CD4-positive, alpha-beta memory T cell (primary cell): ENCODE measurements at regions not wholly inside any gene's neighbourhood (a gene's known extent, or its start where the extent isn't known, plus 50 kb on each side); places are given as distances from the start of the nearest gene placed in this dataset.

ENCODE experiments used
- CTCF ChIA-PET: fragments of 350-600 bp; sonication (Branson Sonifier 250); formaldehyde crosslinking; loops from one replicate; lab custom pipeline; 2021; ENCODE audit warnings: inconsistent platforms; ENCODE audit not compliant: partially characterized antibody; lab: Charles Lee
- POLR2A ChIA-PET: fragments of 350-600 bp; sonication (Branson Sonifier 250); formaldehyde crosslinking; loops from one replicate; lab custom pipeline; 2021; ENCODE audit not compliant: partially characterized antibody; lab: Charles Lee
- DNase-seq, 5 donors: peaks; one replicate each; pipeline versions ENCODE4 v3.0.0 to v3.0.0-alpha.2; 2020 to 2022; ENCODE audit warnings: mixed read lengths in 1 of 5
- H3K27ac ChIP-seq: one replicate; pipeline ENCODE4 v1.7.0; 2013; ENCODE audit warnings: low read depth, low read length
- H3K27me3 ChIP-seq: 2 replicates; pipeline ENCODE4 v1.7.0; 2013; ENCODE audit warnings: mild to moderate bottlenecking, low read length, moderate library complexity; ENCODE audit not compliant: insufficient read depth
- H3K36me3 ChIP-seq: 2 replicates; pipeline ENCODE4 v1.7.0; 2013; ENCODE audit warnings: mild to moderate bottlenecking, low read length, moderate library complexity; ENCODE audit not compliant: insufficient read depth
- H3K4me1 ChIP-seq: 2 replicates; pipeline ENCODE4 v1.7.0; 2013; ENCODE audit warnings: mild to moderate bottlenecking, low read length, moderate library complexity; ENCODE audit not compliant: insufficient read depth
- H3K4me3 ChIP-seq, 2 donors: one replicate each; pipeline ENCODE4 v1.7.0; 2013; ENCODE audit warnings: low read length in 2 of 2, mild to moderate bottlenecking in 1 of 2
- H3K9me3 ChIP-seq, 2 donors: one replicate each; pipeline ENCODE4 v1.7.0; 2013; ENCODE audit warnings: low read length in 2 of 2, control low read depth in 1 of 2; ENCODE audit not compliant: control insufficient read depth in 1 of 2
- H3K27ac Mint-ChIP-seq, 7 donors: one replicate each; pipeline ENCODE4 v1.8.0; 2020 to 2021; ENCODE audit warnings: mixed read lengths in 7 of 7, mild to moderate bottlenecking in 6 of 7, inconsistent platforms in 3 of 7, moderate library complexity in 3 of 7
- H3K27me3 Mint-ChIP-seq, 2 donors: one replicate each; pipeline ENCODE4 v1.8.0; 2020 to 2021; ENCODE audit warnings: mixed read lengths in 2 of 2
- H3K36me3 Mint-ChIP-seq, 2 donors: one replicate each; pipeline ENCODE4 v1.8.0; 2020 to 2021; ENCODE audit warnings: mixed read lengths in 2 of 2, inconsistent platforms in 1 of 2, mild to moderate bottlenecking in 1 of 2
- H3K4me1 Mint-ChIP-seq, 4 donors: one replicate each; pipeline ENCODE4 v1.8.0; 2020 to 2021; ENCODE audit warnings: mixed read lengths in 4 of 4, mild to moderate bottlenecking in 1 of 4
- H3K4me3 Mint-ChIP-seq, 8 donors: one replicate each; pipeline ENCODE4 v1.8.0; 2020 to 2021; ENCODE audit warnings: mixed read lengths in 8 of 8, mild to moderate bottlenecking in 7 of 8, moderate library complexity in 6 of 8, inconsistent platforms in 3 of 8
- H3K9me3 Mint-ChIP-seq, 8 donors: one replicate each; pipeline ENCODE4 v1.8.0; 2020 to 2021; ENCODE audit warnings: mixed read lengths in 8 of 8, mild to moderate bottlenecking in 5 of 8, inconsistent platforms in 3 of 8, moderate library complexity in 1 of 8
- intact Hi-C: fragments of 100-400 bp; cut with micrococcal nuclease; formaldehyde crosslinking; loops from one replicate; pipeline ENCODE4 v1.15.1; 2023

DNA sequence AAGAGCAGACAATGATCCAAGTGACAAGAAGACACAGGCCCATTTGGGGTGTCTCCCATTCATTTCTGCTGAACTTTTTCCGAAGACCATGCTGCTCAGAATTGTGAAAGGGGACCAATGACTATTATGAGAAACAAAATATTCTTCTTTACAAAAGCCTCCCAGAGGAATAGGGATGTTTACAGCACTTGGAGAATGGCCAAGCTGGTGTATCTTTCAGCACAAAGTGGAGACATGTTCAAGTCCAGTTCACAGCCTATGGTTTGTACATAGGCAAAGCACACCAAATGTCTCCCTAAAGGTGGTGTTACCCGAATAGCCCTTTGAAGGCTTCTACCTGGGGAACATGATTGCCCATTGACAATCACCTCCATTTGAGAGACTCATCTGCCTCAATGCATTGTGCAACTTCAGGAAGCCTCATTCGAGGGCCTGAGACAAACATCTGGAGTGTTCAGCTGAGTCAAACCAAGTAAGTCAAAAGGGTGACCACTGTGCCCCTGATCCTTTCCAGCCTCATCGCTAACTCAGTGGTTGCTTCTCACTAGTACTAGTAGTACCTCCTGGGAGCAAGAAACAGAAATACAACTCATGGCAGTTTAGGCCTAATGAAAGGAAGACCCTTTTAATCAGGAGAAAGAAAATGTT is 451.0 kb upstream of the MARCKS start:
- Mint-ChIP-seq H3K27ac (no peak overlapping the region), H3K4me3 (no peak overlapping the region), H3K4me1 (no peaks in the 10 kb centered on the region), H3K36me3 (no peaks in the 10 kb centered on the region), H3K27me3 (no peaks in the 10 kb centered on the region), H3K9me3 (peaks cover 0 to 2% (median 0%) of the 10 kb centered on the region in 8 donors)
- Histone ChIP-seq H3K27ac (no peak overlapping the region), H3K36me3 (no peaks in the 10 kb centered on the region), H3K27me3 (no peaks in the 10 kb centered on the region), H3K9me3 (no peaks in the 10 kb centered on the region), H3K4me1 (no peaks in the 10 kb centered on the region), H3K4me3 (no peak overlapping the region)
- intact Hi-C loops = no loop called here
- DNase-seq = no peak
- ChIA-PET POLR2A (no interaction called here), CTCF (no interaction called here)

DNA sequence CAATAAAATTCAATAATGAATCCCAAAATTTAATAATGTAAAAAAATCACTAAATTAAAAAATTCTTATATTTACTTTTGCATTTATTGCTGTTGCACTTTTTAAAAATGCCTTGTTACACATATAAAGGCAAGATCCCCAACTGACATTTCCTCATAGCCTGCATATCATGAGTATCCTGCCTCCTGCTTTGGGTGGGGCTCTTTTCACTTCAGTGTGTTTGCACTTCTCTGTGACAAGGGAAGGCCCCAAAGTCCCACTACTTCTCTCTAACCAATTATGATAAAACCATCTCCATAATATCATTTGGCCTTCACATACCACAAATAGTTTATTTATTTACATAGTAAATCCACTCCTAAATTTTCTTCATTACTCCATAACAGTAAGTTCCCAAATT is 446.1 kb upstream of the MARCKS start:
- no peak for DNase-seq
- intact Hi-C loops = no loop called here
- no peaks in the 10 kb centered on the region for H3K9me3 ChIP-seq
- Mint-ChIP-seq H3K36me3 (no peaks in the 10 kb centered on the region), H3K4me3 (no peak overlapping the region), H3K9me3 (no peaks in the 10 kb centered on the region), H3K27me3 (no peaks in the 10 kb centered on the region), H3K27ac (no peak overlapping the region), H3K4me1 (no peaks in the 10 kb centered on the region)
- no peak overlapping the region for H3K27ac ChIP-seq
- H3K4me3 ChIP-seq = no peak overlapping the region
- H3K4me1 ChIP-seq = no peaks in the 10 kb centered on the region
- POLR2A ChIA-PET = no interaction called here
- no peaks in the 10 kb centered on the region for H3K27me3 ChIP-seq
- H3K36me3 ChIP-seq = no peaks in the 10 kb centered on the region
- CTCF ChIA-PET = no interaction called here

- CTCF ChIA-PET = no interaction called here
Measured at GRCh38 chr6:113412589-113413357, 444.4 kb upstream of the MARCKS start.

GRCh38 chr6:113414511-113414910 is 442.6 kb upstream of the MARCKS start:
- Histone ChIP-seq H3K4me3 (no peak overlapping the region), H3K4me1 (no peaks in the 10 kb centered on the region), H3K36me3 (no peaks in the 10 kb centered on the region), H3K9me3 (no peaks in the 10 kb centered on the region), H3K27ac (no peak overlapping the region), H3K27me3 (no peaks in the 10 kb centered on the region)
- H3K27me3 Mint-ChIP-seq = no peaks in the 10 kb centered on the region
- H3K4me1 Mint-ChIP-seq = no peaks in the 10 kb centered on the region
- H3K9me3 Mint-ChIP-seq = peaks cover 0 to 2% (median 0%) of the 10 kb centered on the region in 8 donors
- H3K4me3 Mint-ChIP-seq = no peak overlapping the region
- intact Hi-C loops = no loop called here
- no peak overlapping the region for H3K27ac Mint-ChIP-seq
- ChIA-PET CTCF (no interaction called here), POLR2A (no interaction called here)
- no peak for DNase-seq
- no peaks in the 10 kb centered on the region for H3K36me3 Mint-ChIP-seq

More at GRCh38 chr6:113412589-113413357, 444.4 kb upstream of the MARCKS start:
- H3K9me3 Mint-ChIP-seq = peaks cover 0 to 1% (median 0%) of the 10 kb centered on the region in 8 donors
- Histone ChIP-seq H3K4me1 (no peaks in the 10 kb centered on the region), H3K27ac (no peak overlapping the region), H3K4me3 (no peak overlapping the region), H3K9me3 (no peaks in the 10 kb centered on the region), H3K36me3 (no peaks in the 10 kb centered on the region), H3K27me3 (no peaks in the 10 kb centered on the region)
- H3K4me1 Mint-ChIP-seq = no peaks in the 10 kb centered on the region
- POLR2A ChIA-PET = no interaction called here
- DNase-seq = no peak
- H3K27me3 Mint-ChIP-seq = no peaks in the 10 kb centered on the region
- H3K4me3 Mint-ChIP-seq = no peak overlapping the region
- no peaks in the 10 kb centered on the region for H3K36me3 Mint-ChIP-seq
- H3K27ac Mint-ChIP-seq = no peak overlapping the region
- intact Hi-C loops = no loop called here

DNA sequence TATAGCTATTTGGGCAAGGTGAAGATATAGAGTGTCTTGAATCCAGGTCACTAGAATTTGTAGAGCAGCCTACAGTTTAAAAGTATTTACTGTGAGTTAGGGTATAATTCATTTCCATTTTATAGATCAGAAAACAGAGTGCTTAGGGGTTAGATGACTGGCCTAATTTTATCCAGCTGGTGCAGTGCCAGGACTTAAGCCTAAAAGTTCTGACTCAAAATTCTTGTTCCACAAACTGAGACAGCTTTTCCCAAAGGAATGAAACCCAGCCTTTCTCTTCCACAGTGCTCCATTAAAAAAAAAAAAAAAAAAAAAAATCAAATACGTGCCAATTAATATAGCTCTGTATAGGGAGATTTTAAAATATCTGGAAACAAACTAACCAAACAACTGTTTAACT is 441.0 kb upstream of the MARCKS start:
- H3K27ac ChIP-seq = no peak overlapping the region
- no peak overlapping the region for H3K27ac Mint-ChIP-seq
- intact Hi-C loops = no loop called here
- no peaks in the 10 kb centered on the region for H3K27me3 ChIP-seq
- no peak overlapping the region for H3K4me3 Mint-ChIP-seq
- no peaks in the 10 kb centered on the region for H3K4me1 ChIP-seq
- no peak overlapping the region for H3K4me3 ChIP-seq
- no peaks in the 10 kb centered on the region for H3K36me3 Mint-ChIP-seq
- peaks cover 0 to 2% (median 0%) of the 10 kb centered on the region in 8 donors for H3K9me3 Mint-ChIP-seq
- H3K36me3 ChIP-seq = no peaks in the 10 kb centered on the region
- no peaks in the 10 kb centered on the region for H3K27me3 Mint-ChIP-seq
- POLR2A ChIA-PET = no interaction called here
- H3K4me1 Mint-ChIP-seq = no peaks in the 10 kb centered on the region
- H3K9me3 ChIP-seq = no peaks in the 10 kb centered on the region
- DNase-seq = no peak
- CTCF ChIA-PET = no interaction called here

DNA sequence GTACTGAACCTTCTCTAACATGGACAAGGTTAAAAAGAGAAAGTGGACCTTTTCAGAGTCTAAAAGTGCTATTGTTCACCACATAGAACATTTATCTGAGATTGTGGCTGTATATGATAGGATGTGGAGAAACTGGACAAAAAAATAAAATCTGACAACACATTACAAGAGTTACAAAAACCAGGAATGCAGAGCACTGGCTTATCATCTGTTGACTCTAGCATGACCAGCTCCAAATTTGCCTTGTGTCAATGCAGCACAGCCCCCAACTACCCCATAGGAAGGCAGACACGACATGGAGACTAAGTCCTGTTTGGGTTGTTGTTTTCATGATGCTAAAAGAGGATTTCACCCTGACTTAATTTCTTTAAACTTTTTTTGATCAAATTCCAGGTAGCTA is 436.9 kb upstream of the MARCKS start:
- Histone ChIP-seq H3K27me3 (no peaks in the 10 kb centered on the region), H3K9me3 (no peaks in the 10 kb centered on the region), H3K36me3 (no peaks in the 10 kb centered on the region), H3K27ac (no peak overlapping the region), H3K4me3 (no peak overlapping the region), H3K4me1 (no peaks in the 10 kb centered on the region)
- Mint-ChIP-seq H3K27me3 (no peaks in the 10 kb centered on the region), H3K9me3 (peaks cover 0 to 4% (median 0%) of the 10 kb centered on the region in 8 donors), H3K4me3 (no peak overlapping the region), H3K4me1 (no peaks in the 10 kb centered on the region), H3K36me3 (no peaks in the 10 kb centered on the region), H3K27ac (no peak overlapping the region)
- intact Hi-C loops = no loop called here
- no peak for DNase-seq
- ChIA-PET POLR2A (no interaction called here), CTCF (no interaction called here)

- Histone ChIP-seq H3K9me3 (no peaks in the 10 kb centered on the region), H3K27me3 (no peaks in the 10 kb centered on the region), H3K4me3 (no peak overlapping the region), H3K36me3 (no peaks in the 10 kb centered on the region), H3K4me1 (no peaks in the 10 kb centered on the region), H3K27ac (no peak overlapping the region)
- intact Hi-C loops = no loop called here
- ChIA-PET CTCF (no interaction called here), POLR2A (no interaction called here)
- H3K27me3 Mint-ChIP-seq = no peaks in the 10 kb centered on the region
- peaks cover 0 to 5% (median 0%) of the 10 kb centered on the region in 8 donors for H3K9me3 Mint-ChIP-seq
- no peak overlapping the region for H3K4me3 Mint-ChIP-seq
- no peak overlapping the region for H3K27ac Mint-ChIP-seq
- H3K4me1 Mint-ChIP-seq = no peaks in the 10 kb centered on the region
- H3K36me3 Mint-ChIP-seq = no peaks in the 10 kb centered on the region
- no peak for DNase-seq
Measured at GRCh38 chr6:113421997-113422396, 435.1 kb upstream of the MARCKS start.
